GM21360 (cell line): ENCODE measurements at regions not wholly inside any gene's neighbourhood (a gene's known extent, or its start where the extent isn't known, plus 50 kb on each side); places are given as distances from the start of the nearest gene placed in this dataset.

ENCODE experiments used
- ATAC-seq: cut with Tn5 transposase; IDR thresholded peaks from one replicate; pipeline ENCODE4 v1.9.1; 2021; ENCODE audit warnings: mild to moderate bottlenecking, moderate library complexity; ENCODE audit not compliant: unreplicated experiment

- no peak for ATAC-seq
Observed at GRCh38 chr5:175056831-175057230, 332.4 kb downstream of the MSX2 start.

DNA sequence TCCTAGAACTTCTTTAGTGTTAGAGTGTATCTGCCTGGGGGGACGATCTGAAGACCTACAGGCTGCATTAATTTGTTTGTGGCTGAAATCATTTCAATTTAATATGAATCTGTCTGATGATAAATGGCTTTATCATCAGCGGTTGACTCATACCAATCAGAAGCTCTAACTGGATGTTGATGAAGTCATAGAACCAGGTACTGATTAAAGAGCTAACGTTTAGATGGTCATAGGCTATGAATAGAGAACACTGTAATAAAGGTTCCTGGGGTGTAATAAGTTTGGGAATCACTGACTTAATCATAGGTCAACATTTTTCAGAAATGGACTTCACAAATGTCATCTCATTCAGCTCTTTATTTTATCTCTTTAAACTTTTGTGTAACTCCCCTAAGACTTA is 329.9 kb downstream of the MSX2 start:
- no peak for ATAC-seq

- no peak for ATAC-seq
Observed at GRCh38 chr5:175052351-175052750, 328.0 kb downstream of the MSX2 start.

DNA sequence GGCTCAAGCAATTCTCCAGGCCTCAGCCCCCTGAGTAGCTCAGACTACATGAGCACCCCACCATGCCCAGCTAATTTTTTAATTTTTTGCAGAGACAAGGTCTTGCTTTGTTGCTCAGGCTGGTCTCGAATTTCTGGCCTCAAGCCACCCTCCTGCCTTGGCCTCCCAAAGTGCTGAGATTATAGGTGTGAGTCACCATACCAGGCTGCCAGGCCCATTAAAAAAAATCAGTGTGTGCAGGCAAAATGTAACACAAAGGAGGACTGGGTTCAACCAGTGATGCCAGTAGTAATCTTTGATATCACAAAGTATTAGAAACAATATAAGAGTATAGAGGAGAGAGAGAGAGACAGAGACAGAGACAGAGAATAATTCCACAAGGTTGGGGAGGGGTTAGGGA is 322.7 kb downstream of the MSX2 start:
- no peak for ATAC-seq

DNA sequence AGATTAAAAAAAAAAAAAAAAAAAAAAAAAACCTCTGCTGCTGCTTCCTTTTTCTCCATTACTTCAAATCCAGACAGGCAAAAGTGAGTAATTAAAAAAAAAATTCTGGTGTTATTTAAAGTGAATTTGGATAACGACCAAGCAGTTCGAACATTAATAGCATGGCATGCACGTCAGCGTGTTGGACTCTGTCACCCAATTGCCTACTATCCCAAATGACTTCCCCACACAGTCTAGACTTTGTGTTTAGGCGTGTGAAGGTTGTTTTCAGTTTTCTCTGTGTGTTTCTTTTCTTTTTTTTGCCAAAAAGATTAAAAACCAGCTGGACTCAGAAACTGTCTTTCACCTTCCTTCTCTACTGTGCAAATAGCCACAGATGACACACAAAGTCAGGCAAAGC is 321.4 kb downstream of the MSX2 start:
- ATAC-seq, result no peak

GRCh38 chr5:175037820-175038219 is 313.4 kb downstream of the MSX2 start:
- no peak for ATAC-seq

DNA sequence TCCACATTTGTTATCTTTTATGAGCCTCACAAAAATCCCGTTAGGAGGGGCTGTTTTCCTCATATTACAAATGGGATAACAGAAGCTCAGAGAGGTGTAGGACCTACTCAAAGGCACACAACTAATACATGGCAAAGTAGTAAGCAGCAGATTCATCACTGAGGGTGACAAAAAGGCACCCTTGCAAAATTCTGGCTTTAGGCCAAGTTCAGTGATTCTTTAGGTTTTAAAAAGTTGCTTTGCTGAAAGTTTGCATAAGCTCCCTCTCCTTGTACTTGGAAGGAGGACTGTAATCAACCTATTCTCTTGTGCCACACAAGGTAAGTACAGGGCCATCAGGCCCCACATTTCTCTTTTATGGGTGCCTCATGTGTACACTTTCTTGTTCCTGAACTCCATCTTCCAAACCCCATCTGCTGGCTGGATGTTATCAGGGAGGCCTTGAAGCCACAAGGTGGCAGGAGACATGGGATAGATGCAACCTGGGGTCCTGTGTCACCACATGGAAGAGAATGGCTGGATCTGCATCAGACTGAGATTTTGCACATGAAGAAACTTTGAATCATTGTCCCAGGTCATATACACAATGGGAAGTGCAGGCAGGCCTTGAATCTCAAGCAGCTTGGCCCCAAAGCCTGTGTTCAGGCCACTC is 311.6 kb downstream of the MSX2 start:
- ATAC-seq, result no peak

DNA sequence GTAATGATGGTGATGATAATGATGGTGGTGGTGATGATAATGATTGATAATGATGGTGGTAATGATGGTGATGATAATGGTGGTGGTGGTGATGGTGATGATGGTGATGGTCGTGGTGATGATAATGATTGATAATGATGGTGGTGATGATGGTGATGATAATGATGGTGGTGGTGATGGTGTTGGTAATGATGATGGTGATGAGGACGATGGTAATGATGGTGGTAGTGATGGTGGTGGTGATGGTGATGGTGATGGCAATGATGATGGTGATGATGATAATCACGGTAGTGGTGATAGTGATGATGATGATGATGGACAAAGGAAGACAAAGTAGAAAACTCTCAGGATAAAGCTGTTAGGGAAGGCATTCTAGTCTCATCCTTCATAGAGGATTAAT is 310.5 kb downstream of the MSX2 start:
- no peak for ATAC-seq

DNA sequence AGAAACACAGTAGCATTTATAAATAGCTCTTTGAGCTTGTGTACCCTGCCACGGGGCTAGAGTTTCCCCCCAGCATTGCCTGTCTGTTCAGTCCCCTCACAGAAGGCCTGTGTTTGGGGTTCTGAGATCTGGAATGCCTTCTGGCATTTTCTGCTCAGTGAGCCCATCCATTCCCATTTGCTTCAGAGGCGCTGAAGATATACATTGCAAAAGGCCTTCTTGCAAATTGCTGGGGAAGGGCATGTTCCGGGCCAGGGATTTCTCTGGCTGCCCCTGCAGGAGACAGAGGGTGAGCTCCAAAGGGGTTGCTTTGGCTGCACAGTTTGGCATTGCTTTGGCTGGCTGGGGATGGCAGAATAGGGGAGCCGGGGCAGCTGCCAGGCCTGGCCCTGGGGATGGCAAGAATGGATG is 308.4 kb downstream of the MSX2 start:
- ATAC-seq, result no peak

- no peak for ATAC-seq
Observed at GRCh38 chr5:175032013-175032412, 307.6 kb downstream of the MSX2 start.

DNA sequence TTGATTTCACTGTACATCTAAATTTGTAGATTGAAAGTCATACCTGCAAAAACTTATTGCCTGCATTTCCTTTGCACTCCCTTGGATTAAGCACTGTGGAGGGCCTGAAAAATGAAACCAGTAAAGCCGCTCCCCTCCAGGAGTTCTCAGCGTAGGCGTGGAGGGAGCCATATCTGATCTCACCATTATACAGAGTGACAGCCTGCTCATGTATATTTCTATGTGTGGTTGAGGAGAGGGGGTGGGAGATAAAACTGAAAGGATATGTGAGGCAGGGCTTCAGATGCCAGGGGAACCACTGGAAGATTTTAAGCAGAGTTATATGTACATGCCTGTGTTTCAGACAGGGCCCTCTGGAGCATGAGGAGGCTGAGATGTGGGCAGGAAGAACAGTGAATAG is 303.0 kb downstream of the MSX2 start:
- no peak for ATAC-seq

DNA sequence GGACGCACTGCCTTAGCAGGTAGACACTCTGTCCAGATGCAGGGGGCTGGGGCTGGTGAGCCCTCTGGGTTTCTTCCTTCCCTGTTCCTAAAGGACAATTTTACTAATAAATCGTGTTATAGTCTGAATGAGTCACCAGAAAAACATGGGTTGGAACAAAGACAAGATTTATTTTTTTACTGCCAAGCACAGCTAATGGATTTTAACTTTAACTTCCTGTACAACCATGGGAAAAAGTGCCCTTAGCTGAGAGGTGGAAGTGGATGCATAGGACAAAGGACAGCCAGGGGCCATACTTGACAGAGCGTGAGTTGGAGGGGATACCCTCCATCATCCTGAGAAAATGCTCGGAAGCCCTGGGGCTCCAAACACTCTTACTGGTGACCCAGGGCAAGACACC is 300.7 kb downstream of the MSX2 start:
- no peak for ATAC-seq

GRCh38 chr5:175021841-175022625 is 297.7 kb downstream of the MSX2 start:
- ATAC-seq, result no peak

GRCh38 chr5:175021321-175021720 is 296.9 kb downstream of the MSX2 start:
- ATAC-seq, result no peak

DNA sequence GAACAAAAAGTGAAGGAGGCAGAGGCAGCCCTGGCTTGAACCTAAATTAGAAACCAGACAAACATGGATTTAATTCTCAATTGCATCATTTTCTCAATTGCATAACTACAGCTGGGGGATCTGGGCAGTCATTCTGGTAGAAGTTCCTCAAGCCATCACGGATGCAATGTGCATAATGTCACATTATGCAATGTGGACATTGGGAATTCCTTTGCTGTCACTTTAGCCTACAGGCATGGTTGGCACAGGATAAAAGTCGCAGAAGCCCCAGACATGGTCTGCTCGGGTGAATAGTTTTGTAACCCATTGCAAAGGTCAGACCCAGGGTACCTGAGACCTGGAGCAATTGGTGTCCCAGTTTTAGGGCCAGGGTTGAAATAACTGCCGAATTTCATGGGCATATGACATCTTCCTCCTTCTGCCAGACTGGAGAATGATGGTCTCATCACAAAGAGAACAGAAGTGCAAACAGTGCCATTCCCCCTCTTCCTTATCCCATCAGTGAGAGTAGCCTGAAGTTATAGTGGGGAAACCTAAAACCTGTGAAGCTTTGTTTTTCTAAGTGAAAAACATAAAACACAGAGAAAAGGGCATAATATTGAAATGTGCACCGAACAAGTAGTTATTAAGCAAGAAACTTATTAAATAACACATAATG is 290.8 kb downstream of the MSX2 start:
- no peak for ATAC-seq

DNA sequence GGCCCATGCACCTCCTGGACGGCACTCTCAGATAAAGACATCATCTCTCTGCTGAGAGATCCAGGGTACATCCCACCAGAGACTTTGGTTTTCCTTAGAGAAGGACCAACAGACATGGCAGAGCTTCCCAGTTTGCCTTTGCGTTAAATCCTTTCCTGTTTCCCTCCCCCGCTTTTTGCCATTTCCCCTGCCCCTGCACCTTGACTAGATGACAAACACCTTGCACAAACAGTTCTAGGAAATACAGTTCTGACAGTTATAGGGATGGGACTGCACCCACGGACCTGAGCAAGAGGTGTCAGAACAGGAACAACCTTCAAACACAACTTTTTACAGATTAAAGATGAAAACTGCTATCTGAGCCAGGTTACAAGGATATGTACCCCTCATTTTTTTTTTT is 288.9 kb downstream of the MSX2 start:
- ATAC-seq, result no peak

DNA sequence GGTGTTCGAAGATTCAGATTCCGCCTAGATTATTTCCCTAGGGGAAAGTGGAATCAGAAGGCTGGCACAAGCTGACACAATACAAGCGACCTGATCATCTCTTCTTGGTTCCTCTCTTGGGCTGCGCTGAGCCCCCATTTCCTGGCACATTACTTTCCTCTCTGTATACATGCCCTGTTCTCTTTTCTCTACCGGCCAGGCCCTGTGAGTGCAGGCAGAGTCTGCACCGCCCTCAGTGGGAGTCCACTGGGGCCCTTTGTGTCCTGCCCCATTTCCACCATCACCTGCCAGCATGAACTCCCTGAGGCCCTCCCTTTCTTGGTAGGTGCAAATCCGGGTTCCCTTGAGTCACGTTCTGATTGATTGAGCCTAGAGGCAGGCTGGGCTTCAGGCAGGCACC is 287.9 kb downstream of the MSX2 start:
- no peak for ATAC-seq

- ATAC-seq, result no peak
Observed at GRCh38 chr5:175003531-175003930, 279.1 kb downstream of the MSX2 start.

DNA sequence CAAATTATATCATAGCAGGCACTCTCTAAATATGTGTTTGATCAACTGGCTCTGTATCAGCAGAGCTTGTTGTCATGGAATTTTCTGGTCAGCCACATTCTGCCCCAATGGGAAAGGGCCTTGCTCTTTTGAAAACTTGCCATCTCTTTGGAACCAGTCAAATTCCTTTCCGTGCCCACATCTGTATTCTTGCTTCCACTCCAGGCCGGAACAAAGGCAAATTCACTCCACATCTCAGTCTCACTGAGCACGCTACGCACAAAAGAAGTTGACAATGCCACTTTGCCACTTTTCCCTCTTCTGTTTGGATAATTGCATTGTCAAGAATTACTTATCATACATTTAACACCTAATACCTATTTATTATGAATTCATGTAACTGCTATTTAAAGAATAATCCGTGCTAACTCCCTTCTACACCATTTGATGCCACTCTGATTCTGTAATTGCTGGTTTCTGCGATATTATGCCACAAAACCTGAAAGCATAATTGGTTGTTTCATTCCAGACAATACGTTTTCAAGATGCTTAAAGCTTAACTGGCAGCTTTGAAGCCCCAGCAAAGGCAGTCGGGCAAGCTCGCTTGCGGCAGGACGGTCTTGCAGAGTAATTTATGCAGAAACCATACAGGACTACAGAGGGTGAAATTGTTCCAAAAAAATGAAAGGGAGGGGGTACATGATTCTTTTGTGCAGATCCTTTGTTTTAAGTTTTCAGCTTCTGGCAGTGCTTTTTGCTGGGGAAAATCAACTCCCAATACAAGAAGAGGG is 277.7 kb downstream of the MSX2 start:
- ATAC-seq, result no peak

GRCh38 chr5:175001311-175001710 is 276.9 kb downstream of the MSX2 start:
- ATAC-seq, result no peak

DNA sequence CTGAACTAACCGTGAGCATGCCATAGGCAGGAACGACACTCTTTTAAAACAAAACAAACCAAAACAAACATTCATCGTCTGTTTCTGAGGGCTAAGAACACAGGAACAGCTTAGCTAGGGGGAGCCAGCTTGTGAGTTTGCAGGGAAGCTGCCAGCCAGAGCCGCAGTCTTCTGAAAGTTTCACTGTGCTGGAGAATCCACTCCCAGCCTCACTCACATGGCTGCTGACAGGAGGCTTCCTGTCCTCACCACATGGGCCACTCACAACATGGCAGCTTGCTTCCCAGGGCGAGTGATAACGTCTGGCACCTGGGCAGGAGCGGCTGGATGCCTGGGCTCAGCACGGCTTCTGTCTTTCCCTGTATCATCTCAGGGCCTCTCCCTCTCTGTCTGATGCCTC is 275.2 kb downstream of the MSX2 start:
- ATAC-seq, result no peak
